PC-3 (cell line): ENCODE measurements at regions not wholly inside any gene's neighbourhood (a gene's known extent, or its start where the extent isn't known, plus 50 kb on each side); places are given as distances from the start of the nearest gene placed in this dataset.

Source experiments
- ATAC-seq: fragments of 200-7000 bp; cut with Tn5 transposase; 2 replicates; pipeline ENCODE4 v1.9.1; 2020; ENCODE audit warnings: mild to moderate bottlenecking, moderate library complexity
- BruUV-seq: library from RNA; stranded (reverse); fragments of 400-500 nt; replicated peaks from 2 replicates; lab custom pipeline; 2021; lab: Mats Ljungman, UMichigan
- CTCF ChIA-PET: fragments of 300-600 bp; sonication (Branson Sonifier 250); formaldehyde crosslinking; loops from one replicate; lab custom pipeline; 2022; ENCODE audit warnings: antibody characterized with exemption; lab: Charles Lee
- POLR2A ChIA-PET: fragments of 300-600 bp; sonication (Branson Sonifier 250); formaldehyde crosslinking; loops from one replicate; lab custom pipeline; 2022; ENCODE audit warnings: antibody characterized with exemption; ENCODE audit not compliant: unreplicated experiment; lab: Charles Lee
- DNase-seq: peaks from one replicate; pipeline ENCODE4 v3.0.0-alpha.2; 2015
- H2AFZ ChIP-seq: fragments of 300-600 bp; sonication (generic); 2 replicates; pipeline ENCODE4 v1.6.0; 2016; ENCODE audit warnings: antibody characterized with exemption, low read length
- H3F3A ChIP-seq: fragments of 300-600 bp; sonication (generic); one replicate; pipeline ENCODE4 v1.6.0; 2017; ENCODE audit warnings: antibody characterized with exemption, low read length, control low read depth, mild to moderate bottlenecking; ENCODE audit not compliant: unreplicated experiment
- H3K27ac ChIP-seq: fragments of 300-600 bp; sonication (generic); 2 replicates; pipeline ENCODE4 v1.5.1; 2016; ENCODE audit warnings: mild to moderate bottlenecking, low read length
- H3K27me3 ChIP-seq: fragments of 300-600 bp; sonication (generic); 2 replicates; pipeline ENCODE4 v1.6.1; 2016; ENCODE audit warnings: low read length, mixed read lengths
- H3K36me3 ChIP-seq: fragments of 300-600 bp; sonication (generic); 2 replicates; pipeline ENCODE4 v1.6.1; 2016; ENCODE audit warnings: low read depth, mixed run types, low read length, mixed read lengths
- H3K4me1 ChIP-seq: fragments of 300-600 bp; sonication (generic); 2 replicates; pipeline ENCODE4 v1.5.1; 2016; ENCODE audit warnings: low read length; ENCODE audit not compliant: insufficient read depth
- H3K4me2 ChIP-seq: fragments of 300-600 bp; sonication (generic); 2 replicates; pipeline ENCODE4 v1.6.0; 2016; ENCODE audit warnings: low read length
- H3K4me3 ChIP-seq: fragments of 300-600 bp; sonication (generic); 2 replicates; pipeline ENCODE4 v1.5.1; 2016; ENCODE audit warnings: mild to moderate bottlenecking, low read length, mixed read lengths
- H3K79me2 ChIP-seq: fragments of 300-600 bp; sonication (generic); 2 replicates; pipeline ENCODE4 v1.6.1; 2017; ENCODE audit warnings: low read length, mixed read lengths
- H3K9ac ChIP-seq: fragments of 300-600 bp; sonication (generic); 2 replicates; pipeline ENCODE4 v1.6.0; 2016; ENCODE audit warnings: mild to moderate bottlenecking, low read length
- H3K9me2 ChIP-seq: fragments of 300-600 bp; sonication (generic); replicated peaks from 2 replicates; pipeline ENCODE4 v1.6.1; 2016; ENCODE audit warnings: mixed run types, low read length, mixed read lengths
- H3K9me3 ChIP-seq: fragments of 300-600 bp; sonication (generic); 2 replicates; pipeline ENCODE4 v1.6.1; 2016; ENCODE audit warnings: low read length, mixed read lengths
- H4K20me1 ChIP-seq: fragments of 300-600 bp; sonication (generic); 2 replicates; pipeline ENCODE4 v1.6.1; 2016; ENCODE audit warnings: low read length, mixed read lengths
- CTCF ChIP-seq: fragments of 300-600 bp; sonication (generic); conservative IDR thresholded peaks from 2 replicates; pipeline ENCODE4 v1.5.1; 2017; ENCODE audit warnings: antibody characterized with exemption, low read depth, mild to moderate bottlenecking, low read length
- EZH2 ChIP-seq: fragments of 300-600 bp; sonication (generic); IDR thresholded peaks from one replicate; pipeline ENCODE4 v1.6.1; 2017; ENCODE audit warnings: antibody characterized with exemption, mild to moderate bottlenecking, low read length; ENCODE audit not compliant: unreplicated experiment
- EZH2phosphoT487 ChIP-seq: fragments of 300-600 bp; sonication (generic); IDR thresholded peaks from 2 replicates; pipeline ENCODE4 v1.6.1; 2018; ENCODE audit warnings: mild to moderate bottlenecking, antibody characterized with exemption, low read length, borderline replicate concordance
- intact Hi-C: fragments of 100-400 bp; cut with micrococcal nuclease; formaldehyde crosslinking; loops from 2 replicates; pipeline ENCODE4 v1.9.0; 2023

- Histone ChIP-seq H3K79me2 (no peaks in the 10 kb centered on the region), H3K4me3 (no peak overlapping the region), H3K4me2 (no peak overlapping the region), H3F3A (no peaks in the 10 kb centered on the region), H3K9me2 (no peaks in the 10 kb centered on the region), H4K20me1 (no peaks in the 10 kb centered on the region), H3K27ac (no peak overlapping the region), H3K27me3 (peaks cover 11% of the 10 kb centered on the region; the same call in 1 of the 2 replicates), H3K9me3 (no peaks in the 10 kb centered on the region), H3K36me3 (no peaks in the 10 kb centered on the region), H3K9ac (no peak overlapping the region), H3K4me1 (no peaks in the 10 kb centered on the region), H2AFZ (no peak overlapping the region)
- BruUV-seq: no TSS peak
- ChIA-PET CTCF (no interaction called here), POLR2A (no interaction called here)
- ATAC-seq (no peak), DNase-seq (no peak)
- TF ChIP-seq EZH2: no peak
- TF ChIP-seq EZH2phosphoT487: no peak
- TF ChIP-seq CTCF: no peak
- intact Hi-C loops: no loop called here
These were observed 268.3 kb downstream of the GALR1 start for GRCh38 chr18:77517901-77518300.

GRCh38 chr18:77520767-77521166 is 271.1 kb downstream of the GALR1 start:
- H3K36me3 ChIP-seq: no peaks in the 10 kb centered on the region
- H3K4me3 ChIP-seq: no peak overlapping the region
- no peak for DNase-seq
- no peaks in the 10 kb centered on the region for H3K79me2 ChIP-seq
- no peaks in the 10 kb centered on the region for H3K4me1 ChIP-seq
- peaks cover 11% of the 10 kb centered on the region; the same call in 1 of the 2 replicates for H3K27me3 ChIP-seq
- H2AFZ ChIP-seq: no peak overlapping the region
- ATAC-seq: no peak
- no TSS peak for BruUV-seq
- no peak overlapping the region for H3K4me2 ChIP-seq
- no peak for TF ChIP-seq EZH2phosphoT487
- TF ChIP-seq CTCF: no peak
- no peak for TF ChIP-seq EZH2
- no peaks in the 10 kb centered on the region for H3K9me2 ChIP-seq
- ChIA-PET CTCF (no interaction called here), POLR2A (no interaction called here)
- intact Hi-C loops: no loop called here
- H3K9me3 ChIP-seq: no peaks in the 10 kb centered on the region
- no peaks in the 10 kb centered on the region for H4K20me1 ChIP-seq
- no peaks in the 10 kb centered on the region for H3F3A ChIP-seq
- no peak overlapping the region for H3K27ac ChIP-seq
- H3K9ac ChIP-seq: no peak overlapping the region

- Histone ChIP-seq H3K4me1 (no peaks in the 10 kb centered on the region), H3K4me2 (no peak overlapping the region), H3F3A (no peaks in the 10 kb centered on the region), H3K9me3 (no peaks in the 10 kb centered on the region), H3K27ac (no peak overlapping the region), H3K4me3 (no peak overlapping the region), H3K9me2 (no peaks in the 10 kb centered on the region), H3K36me3 (no peaks in the 10 kb centered on the region), H3K9ac (no peak overlapping the region), H2AFZ (no peak overlapping the region), H4K20me1 (no peaks in the 10 kb centered on the region), H3K27me3 (peaks cover 4% of the 10 kb centered on the region; the same call in 1 of the 2 replicates), H3K79me2 (no peaks in the 10 kb centered on the region)
- CTCF ChIA-PET: no interaction called here
- DNase-seq (no peak), ATAC-seq (no peak)
- intact Hi-C loops: no loop called here
- POLR2A ChIA-PET: no interaction called here
- BruUV-seq: no TSS peak
- no peak for TF ChIP-seq EZH2
- TF ChIP-seq CTCF: no peak
- no peak for TF ChIP-seq EZH2phosphoT487
These were observed 272.5 kb downstream of the GALR1 start for GRCh38 chr18:77522051-77522675.
